Skeletal muscle satellite cell (primary cell): ENCODE measurements at regions not wholly inside any gene's neighbourhood (a gene's known extent, or its start where the extent isn't known, plus 50 kb on each side); places are given as distances from the start of the nearest gene placed in this dataset.
A peak's percentile ranks its signal among the peaks of the same experiment; 100 is the strongest.

Experiments used
- H3K27me3 ChIP-seq: 2 replicates; pipeline ENCODE4 v1.7.0; 2013; ENCODE audit warnings: low read length; ENCODE audit not compliant: control insufficient read depth, insufficient read depth
- H3K36me3 ChIP-seq: 2 replicates; pipeline ENCODE4 v1.7.0; 2013; ENCODE audit warnings: mild to moderate bottlenecking, control low read depth, low read length; ENCODE audit not compliant: insufficient read depth
- H3K4me1 ChIP-seq: 2 replicates; pipeline ENCODE4 v1.7.0; 2013; ENCODE audit warnings: low read length; ENCODE audit not compliant: control insufficient read depth, insufficient read depth
- H3K4me2 ChIP-seq: 2 replicates; pipeline ENCODE4 v1.7.0; 2013; ENCODE audit warnings: mild to moderate bottlenecking, low read length
- H3K4me3 ChIP-seq: 2 replicates; pipeline ENCODE4 v1.7.0; 2013; ENCODE audit warnings: low read length
- H3K9ac ChIP-seq: 2 replicates; pipeline ENCODE4 v1.7.0; 2013; ENCODE audit warnings: mild to moderate bottlenecking, low read depth, low read length, moderate library complexity
- H3K9me3 ChIP-seq: replicated peaks from 2 replicates; pipeline ENCODE4 v1.7.0; 2013; ENCODE audit warnings: mild to moderate bottlenecking, control low read depth, low read length

DNA sequence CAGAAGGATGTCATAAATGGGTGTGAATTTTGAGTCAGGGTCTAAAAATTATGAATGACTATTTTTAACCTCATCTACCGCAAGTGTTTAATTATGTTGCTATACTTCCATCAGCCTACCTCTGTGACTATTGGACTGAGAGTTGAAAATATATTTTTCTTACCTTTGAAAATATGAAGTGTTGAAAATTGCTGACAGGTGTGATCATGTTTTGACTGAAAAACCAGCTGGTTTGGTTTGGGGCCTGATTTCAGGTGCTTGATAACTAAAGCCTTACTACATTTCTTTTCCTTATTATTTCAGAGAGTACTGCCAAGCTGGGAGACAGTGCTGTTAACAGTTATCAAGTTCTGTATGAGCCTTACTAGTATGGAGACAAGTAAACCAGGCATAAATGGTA, 107.2 kb upstream of the DUSP10 start:
- Histone ChIP-seq H3K36me3 (no peaks in the 10 kb centered on the region), H3K4me3 (no peak overlapping the region), H3K4me2 (no peak overlapping the region), H3K4me1 (peaks cover 35% of the 10 kb centered on the region), H3K9me3 (no peaks in the 10 kb centered on the region), H3K27me3 (no peaks in the 10 kb centered on the region), H3K9ac (no peak overlapping the region)

DNA sequence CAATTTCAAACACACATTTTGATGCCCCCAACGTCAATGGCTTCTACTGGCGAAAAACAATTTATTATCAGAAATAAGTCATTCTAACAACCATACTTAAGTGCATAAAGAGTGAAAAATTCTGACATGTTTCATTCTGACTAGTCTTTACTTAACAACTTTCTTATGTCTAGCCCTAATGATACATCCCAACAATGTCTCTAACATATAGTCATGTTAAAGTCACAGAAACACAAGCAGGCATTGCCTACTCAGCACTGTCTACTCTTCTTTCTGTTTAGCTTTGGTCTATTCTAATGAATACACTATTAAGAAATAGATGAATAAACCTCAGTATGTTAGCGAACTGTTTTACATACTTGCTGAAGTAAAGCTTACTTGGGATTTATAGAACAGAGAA, 105.8 kb upstream of the DUSP10 start:
- no peaks in the 10 kb centered on the region for H3K36me3 ChIP-seq
- no peak overlapping the region for H3K9ac ChIP-seq
- no peak overlapping the region for H3K4me2 ChIP-seq
- no peak overlapping the region for H3K4me3 ChIP-seq
- H3K27me3 ChIP-seq = no peaks in the 10 kb centered on the region
- peaks cover 35% of the 10 kb centered on the region for H3K4me1 ChIP-seq
- H3K9me3 ChIP-seq = no peaks in the 10 kb centered on the region

DNA sequence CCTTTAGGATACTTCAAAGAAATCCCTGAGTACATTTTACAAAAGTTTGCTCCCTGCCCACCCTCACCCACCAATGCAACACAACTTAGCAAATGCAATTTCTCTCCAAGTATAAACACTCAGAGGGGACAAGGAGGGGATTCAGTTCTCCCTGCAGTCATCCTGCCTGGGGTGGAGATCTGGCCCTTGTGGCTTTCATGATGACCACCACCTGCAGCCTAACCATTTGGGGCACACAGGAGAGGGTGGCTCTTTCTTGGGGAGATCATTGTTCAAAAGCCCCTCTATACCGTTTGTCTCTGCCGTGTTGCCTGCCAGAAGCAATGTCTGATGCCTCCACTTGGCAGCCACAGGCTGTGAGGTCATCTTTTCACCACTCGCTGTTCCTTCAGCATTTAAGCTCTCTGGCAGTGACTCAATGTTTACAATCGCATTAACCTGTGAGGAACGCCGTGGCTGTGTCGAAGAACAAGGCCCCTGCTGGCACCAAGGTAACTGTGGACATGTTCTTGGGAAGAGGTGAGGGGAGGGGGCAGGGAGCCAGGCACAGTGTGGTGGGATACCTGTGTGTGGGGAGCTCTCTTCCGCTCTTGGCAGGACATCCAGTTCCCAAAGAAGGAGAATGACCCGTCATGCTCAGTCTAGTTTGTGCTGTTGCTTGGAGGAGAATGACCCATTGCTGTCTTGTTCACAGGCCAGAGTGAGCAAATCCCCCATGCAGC, 103.9 kb upstream of the DUSP10 start:
- Histone ChIP-seq H3K4me2 (peak overlapping the region; percentile 48), H3K9me3 (no peaks in the 10 kb centered on the region), H3K36me3 (no peaks in the 10 kb centered on the region), H3K9ac (peak overlapping the region; percentile 75), H3K27me3 (no peaks in the 10 kb centered on the region), H3K4me3 (no peak overlapping the region), H3K4me1 (peaks cover 36% of the 10 kb centered on the region)

DNA sequence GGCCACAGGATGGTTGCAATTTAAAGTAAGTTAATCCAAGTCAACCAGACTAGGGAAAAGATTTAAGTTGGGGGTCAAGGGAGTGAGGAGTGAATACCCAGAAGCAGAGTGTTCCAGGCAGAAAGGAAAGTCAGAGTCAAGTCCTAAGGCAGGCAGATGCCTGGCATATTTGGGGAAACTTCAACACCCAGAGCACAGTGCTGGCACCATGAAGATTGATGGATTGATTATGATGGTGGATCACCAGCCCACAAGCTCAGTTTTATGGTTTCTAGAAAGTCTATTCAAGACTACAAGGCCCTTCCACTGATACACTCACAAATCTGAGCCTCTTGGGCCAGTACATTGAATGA, 100.1 kb upstream of the DUSP10 start:
- Histone ChIP-seq H3K27me3 (no peaks in the 10 kb centered on the region), H3K4me2 (no peak overlapping the region), H3K9ac (peak overlapping the region; percentile 77), H3K4me1 (peaks cover 51% of the 10 kb centered on the region), H3K4me3 (no peak overlapping the region), H3K36me3 (no peaks in the 10 kb centered on the region), H3K9me3 (no peaks in the 10 kb centered on the region)

DNA sequence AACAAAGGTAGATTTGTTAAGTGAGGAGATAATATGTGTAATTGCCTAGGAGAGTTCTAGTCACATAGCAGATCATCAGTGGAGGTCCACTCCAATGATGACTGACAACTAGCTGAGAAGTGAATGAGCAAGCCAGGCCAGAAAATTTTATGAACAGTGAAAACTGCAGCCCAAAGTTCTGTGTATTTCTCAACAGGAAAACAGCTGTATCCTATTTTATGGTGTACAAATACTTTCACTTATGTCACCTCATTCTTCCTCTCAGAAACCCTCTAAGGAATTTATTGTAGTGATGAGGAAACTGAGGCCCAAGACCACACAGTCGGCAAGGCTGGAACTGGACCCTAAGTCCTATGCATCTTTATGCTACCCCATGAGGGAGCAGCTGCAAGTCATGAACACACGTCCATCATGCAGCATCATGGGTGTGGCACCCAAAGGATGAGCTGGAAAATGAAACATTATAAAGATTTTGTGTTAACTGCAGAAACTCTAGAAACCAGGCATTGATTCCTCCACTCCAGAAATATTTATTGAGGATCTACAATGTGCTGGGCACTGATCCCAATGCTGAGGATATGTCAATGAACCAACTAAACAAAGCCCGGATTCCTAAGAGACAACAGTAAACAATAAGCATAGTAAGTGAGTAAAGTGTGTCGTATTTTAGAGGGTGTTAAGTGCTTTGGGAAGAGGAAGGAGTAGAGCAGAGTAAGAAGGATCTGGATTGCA, 99.5 kb upstream of the DUSP10 start:
- Histone ChIP-seq H3K9ac (peak overlapping the region; percentile 77), H3K4me3 (no peak overlapping the region), H3K36me3 (no peaks in the 10 kb centered on the region), H3K4me2 (peak overlapping the region; percentile 17), H3K4me1 (peaks cover 47% of the 10 kb centered on the region), H3K9me3 (no peaks in the 10 kb centered on the region), H3K27me3 (no peaks in the 10 kb centered on the region)

DNA sequence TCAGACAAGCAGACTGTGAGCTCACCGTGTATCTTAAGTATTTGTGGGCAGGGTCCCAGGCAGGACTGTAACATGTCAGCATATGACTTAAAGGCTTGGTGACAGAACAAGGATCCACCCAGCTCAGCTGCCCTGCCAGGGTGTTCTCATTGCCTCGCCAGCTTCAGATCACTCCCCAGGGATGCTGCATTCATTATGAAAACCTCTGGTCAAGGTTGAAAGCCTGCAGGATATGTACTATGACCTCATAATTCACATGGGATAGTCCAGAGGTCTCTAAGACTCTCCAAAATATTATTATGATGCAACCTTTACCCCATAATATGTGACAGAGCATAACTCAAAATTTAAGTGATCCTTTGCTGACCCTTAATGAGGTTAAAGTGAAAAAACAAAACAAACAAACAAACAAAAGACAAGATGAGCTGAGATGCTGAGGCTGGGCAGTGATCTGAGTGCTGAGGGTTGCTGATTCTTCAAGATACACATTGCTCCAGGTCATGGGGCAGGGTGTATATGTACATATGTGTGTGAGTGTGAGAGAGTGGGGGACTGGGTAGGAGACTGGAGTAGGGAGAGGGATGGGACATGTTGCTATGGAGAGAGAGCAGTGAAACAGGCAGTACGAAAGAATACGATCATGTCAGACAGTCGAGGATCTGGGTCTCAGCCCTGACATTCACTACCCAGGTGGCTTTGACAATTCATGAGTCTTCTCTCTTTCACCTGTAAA, 98.8 kb upstream of the DUSP10 start:
- Histone ChIP-seq H3K4me1 (peaks cover 39% of the 10 kb centered on the region), H3K36me3 (no peaks in the 10 kb centered on the region), H3K27me3 (no peaks in the 10 kb centered on the region), H3K4me3 (peak overlapping the region; percentile 14), H3K4me2 (peak overlapping the region; percentile 39), H3K9ac (peak overlapping the region; percentile 77), H3K9me3 (no peaks in the 10 kb centered on the region)

DNA sequence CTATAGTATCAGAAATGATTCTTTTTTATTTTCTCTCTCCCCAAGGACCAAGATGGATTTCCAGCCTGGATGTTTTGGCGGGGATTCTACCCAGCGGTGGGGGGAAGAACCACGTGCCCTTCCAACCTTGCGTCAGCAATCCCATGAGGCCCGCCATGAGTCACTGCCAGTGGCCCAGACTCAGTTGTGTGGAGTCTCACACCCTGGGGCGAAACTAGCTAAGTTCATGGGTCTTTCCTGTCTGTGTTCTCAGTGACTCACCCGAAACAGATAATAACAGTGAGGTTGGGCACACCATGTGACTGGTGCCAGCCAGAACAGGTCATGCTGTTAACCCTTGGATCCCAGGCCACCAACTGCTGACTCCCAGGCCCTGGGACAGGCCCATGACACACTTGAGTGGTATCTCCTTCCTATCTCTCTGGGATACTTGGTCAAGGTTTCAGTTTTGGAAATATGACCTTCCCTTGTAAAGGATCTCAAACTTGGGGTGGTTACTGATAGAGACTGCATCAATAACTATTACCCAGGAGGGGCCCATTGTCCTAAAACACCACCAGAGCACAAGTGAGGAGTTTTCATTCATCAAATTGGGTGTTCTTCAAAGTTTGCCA, 98.0 kb upstream of the DUSP10 start:
- Histone ChIP-seq H3K4me1 (peaks cover 32% of the 10 kb centered on the region), H3K9ac (peak overlapping the region; percentile 77), H3K27me3 (no peaks in the 10 kb centered on the region), H3K4me2 (peak overlapping the region; percentile 39), H3K9me3 (no peaks in the 10 kb centered on the region), H3K4me3 (peak overlapping the region; percentile 14), H3K36me3 (no peaks in the 10 kb centered on the region)

DNA sequence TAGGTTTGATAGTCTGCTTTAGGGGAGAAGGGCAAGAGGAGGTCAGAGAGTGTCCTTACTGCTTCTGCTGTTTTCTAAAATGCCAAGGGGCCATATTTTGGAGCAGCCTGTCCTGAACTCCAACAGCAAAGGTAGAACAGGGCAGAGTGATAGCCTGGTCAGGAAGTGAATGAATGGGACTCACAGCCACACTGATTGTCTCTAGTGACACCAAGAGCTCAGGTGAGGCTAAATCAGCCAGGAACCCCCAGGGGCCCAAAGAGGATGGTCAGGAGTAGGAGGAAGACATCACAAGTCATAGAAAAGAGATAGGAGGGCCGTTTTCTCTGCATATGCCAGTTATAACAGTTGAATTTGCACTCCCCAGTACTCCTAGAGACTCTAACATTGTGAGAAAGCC, 97.4 kb upstream of the DUSP10 start:
- Histone ChIP-seq H3K27me3 (no peaks in the 10 kb centered on the region), H3K9me3 (no peaks in the 10 kb centered on the region), H3K4me2 (no peak overlapping the region), H3K4me1 (peaks cover 32% of the 10 kb centered on the region), H3K36me3 (no peaks in the 10 kb centered on the region), H3K4me3 (no peak overlapping the region), H3K9ac (peak overlapping the region; percentile 56)

DNA sequence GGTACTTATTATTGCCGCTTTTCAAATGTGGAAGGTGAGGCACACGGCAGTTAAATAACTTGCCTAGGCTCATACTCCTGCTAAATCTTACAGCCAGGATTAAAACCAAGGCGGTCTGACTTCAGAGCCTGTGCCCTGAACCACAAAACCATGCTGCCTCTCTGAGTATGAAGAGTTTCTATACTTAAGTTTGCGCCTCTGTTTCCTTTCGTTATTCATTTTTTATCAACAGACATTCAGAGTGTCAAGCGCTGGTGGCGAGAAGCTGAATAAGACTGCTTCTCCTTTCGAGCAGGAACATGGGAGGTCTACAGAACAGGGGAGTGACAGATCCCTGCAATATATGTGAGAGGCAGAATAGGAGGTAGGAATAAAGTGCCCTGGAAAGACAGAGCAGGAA, 96.0 kb upstream of the DUSP10 start:
- no peak overlapping the region for H3K9ac ChIP-seq
- H3K27me3 ChIP-seq = no peaks in the 10 kb centered on the region
- no peaks in the 10 kb centered on the region for H3K36me3 ChIP-seq
- no peak overlapping the region for H3K4me3 ChIP-seq
- H3K4me2 ChIP-seq = no peak overlapping the region
- peaks cover 32% of the 10 kb centered on the region for H3K4me1 ChIP-seq
- H3K9me3 ChIP-seq = no peaks in the 10 kb centered on the region

DNA sequence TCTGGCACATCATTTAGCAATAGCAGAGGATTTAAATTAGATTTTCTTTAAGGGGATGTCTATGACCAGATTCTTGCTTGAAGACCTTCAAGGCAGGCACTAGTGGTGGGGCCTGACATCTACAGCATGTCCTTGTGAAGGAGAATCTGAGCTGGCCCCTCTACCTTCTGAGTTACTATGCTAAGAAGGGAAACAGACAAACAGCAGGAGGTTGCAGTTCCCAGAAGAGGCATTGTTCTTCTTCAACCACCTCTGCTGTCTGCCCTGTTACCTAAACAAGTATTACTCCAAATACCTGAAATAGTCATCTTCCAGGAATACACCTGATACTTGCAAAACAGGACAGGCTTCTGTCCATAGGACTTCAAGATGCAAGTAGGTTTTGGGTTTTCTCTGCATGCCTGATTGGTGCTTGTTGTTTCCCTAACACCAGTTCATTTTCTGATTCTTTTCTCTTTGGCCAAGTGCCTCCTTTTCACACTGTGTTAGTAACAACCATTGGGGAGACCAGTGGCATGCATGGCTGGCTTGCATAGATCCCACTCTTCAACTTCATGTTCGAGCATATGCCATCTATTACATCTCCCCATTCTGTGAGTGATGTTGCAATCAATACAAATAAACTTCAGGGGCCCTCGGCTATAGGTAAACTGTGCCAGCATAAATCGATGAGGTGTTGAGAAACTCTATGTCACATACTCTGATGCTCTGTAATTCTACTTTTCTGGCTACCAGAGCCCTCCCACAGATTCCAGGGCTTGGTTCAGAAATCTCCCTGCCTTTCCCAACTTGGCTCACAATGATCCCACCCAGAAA, 93.0 kb upstream of the DUSP10 start:
- no peak overlapping the region for H3K4me2 ChIP-seq
- no peak overlapping the region for H3K4me3 ChIP-seq
- no peaks in the 10 kb centered on the region for H3K9me3 ChIP-seq
- H3K36me3 ChIP-seq = no peaks in the 10 kb centered on the region
- H3K4me1 ChIP-seq = peaks cover 17% of the 10 kb centered on the region
- H3K27me3 ChIP-seq = no peaks in the 10 kb centered on the region
- no peak overlapping the region for H3K9ac ChIP-seq

DNA sequence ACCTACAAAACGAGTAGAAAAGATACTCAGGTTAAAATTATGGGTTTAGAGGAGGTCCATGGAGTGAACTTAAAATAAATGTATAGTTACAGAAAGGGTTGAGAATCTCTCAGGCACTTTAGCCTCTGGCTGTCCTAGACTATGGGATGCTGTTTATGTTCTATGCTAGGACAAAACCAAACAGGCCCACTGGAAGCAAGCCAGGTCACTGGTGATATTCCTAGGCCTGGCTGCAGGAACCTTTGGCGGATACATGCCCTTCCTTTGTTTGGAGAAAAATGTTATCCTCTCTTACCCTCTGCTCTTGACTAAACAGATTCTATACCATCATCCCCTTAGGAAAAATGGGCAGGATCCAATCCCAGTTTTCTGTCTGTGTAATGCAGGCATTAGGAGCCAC, 90.7 kb upstream of the DUSP10 start:
- no peaks in the 10 kb centered on the region for H3K27me3 ChIP-seq
- peaks cover 22% of the 10 kb centered on the region for H3K4me1 ChIP-seq
- H3K4me3 ChIP-seq = no peak overlapping the region
- H3K4me2 ChIP-seq = no peak overlapping the region
- H3K36me3 ChIP-seq = no peaks in the 10 kb centered on the region
- no peak overlapping the region for H3K9ac ChIP-seq
- no peaks in the 10 kb centered on the region for H3K9me3 ChIP-seq
